Esophagus muscularis mucosa (tissue), 4 donors: ENCODE measurements at regions not wholly inside any gene's neighbourhood (a gene's known extent, or its start where the extent isn't known, plus 50 kb on each side); places are given as distances from the start of the nearest gene placed in this dataset.

Experiments used
- EP300 ChIP-seq: sonication (generic); formaldehyde crosslinking; IDR thresholded peaks from one replicate; pipeline ENCODE4 v1.6.1; 2017; ENCODE audit warnings: antibody characterized with exemption
- POLR2A ChIP-seq: fragments of 450-650 bp; IDR thresholded peaks from one replicate; pipeline ENCODE4 v1.6.1; 2017; ENCODE audit warnings: antibody characterized with exemption, moderate library complexity, mild to moderate bottlenecking, low read depth
- POLR2AphosphoS5 ChIP-seq, 2 donors: sonication (generic); formaldehyde crosslinking; IDR thresholded peaks; one replicate each; pipeline ENCODE4 v1.6.1; 2017; ENCODE audit warnings: antibody characterized with exemption in 2 of 2
- TF ChIP-seq, protein P1 (sequence below), 3 experiments: fragments of 200-600 bp in 2 of 3; fragments of 450-650 bp in 1 of 3; sonication (generic) in 2 of 3; IDR thresholded peaks; one replicate each; pipeline ENCODE4 v1.5.1; 2017 to 2019; ENCODE audit warnings: antibody characterized with exemption in 3 of 3, mild to moderate bottlenecking in 2 of 3, moderate library complexity in 1 of 3

DNA sequence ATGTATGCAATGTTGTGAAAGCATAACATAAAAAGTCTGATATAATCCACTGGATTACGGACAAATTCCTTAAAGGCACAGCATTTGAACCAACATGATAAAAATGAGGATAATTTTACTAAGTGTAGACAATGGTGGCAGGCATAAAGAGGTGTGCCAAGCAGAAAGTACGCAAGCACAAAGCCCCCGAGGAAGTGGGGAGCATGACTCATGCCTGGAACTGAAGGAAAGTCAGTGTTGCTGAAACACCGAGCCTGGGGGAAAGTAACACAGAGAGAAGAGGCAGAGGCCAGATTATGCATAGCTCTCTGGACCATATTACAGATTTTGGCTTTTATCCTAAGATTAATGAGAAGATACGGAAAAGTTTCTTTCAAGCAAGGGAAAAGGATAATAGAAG lies 490.0 kb upstream of the PHF14 start:
- TF ChIP-seq, protein P1, sequence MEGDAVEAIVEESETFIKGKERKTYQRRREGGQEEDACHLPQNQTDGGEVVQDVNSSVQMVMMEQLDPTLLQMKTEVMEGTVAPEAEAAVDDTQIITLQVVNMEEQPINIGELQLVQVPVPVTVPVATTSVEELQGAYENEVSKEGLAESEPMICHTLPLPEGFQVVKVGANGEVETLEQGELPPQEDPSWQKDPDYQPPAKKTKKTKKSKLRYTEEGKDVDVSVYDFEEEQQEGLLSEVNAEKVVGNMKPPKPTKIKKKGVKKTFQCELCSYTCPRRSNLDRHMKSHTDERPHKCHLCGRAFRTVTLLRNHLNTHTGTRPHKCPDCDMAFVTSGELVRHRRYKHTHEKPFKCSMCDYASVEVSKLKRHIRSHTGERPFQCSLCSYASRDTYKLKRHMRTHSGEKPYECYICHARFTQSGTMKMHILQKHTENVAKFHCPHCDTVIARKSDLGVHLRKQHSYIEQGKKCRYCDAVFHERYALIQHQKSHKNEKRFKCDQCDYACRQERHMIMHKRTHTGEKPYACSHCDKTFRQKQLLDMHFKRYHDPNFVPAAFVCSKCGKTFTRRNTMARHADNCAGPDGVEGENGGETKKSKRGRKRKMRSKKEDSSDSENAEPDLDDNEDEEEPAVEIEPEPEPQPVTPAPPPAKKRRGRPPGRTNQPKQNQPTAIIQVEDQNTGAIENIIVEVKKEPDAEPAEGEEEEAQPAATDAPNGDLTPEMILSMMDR (IDR thresholded peaks at IDR 0.05), result no peak
- TF ChIP-seq POLR2AphosphoS5 (IDR thresholded peaks at IDR 0.05) (no peak), POLR2A (no peak), EP300 (no peak)
